H9 (cell line): ENCODE measurements at regions not wholly inside any gene's neighbourhood (a gene's known extent, or its start where the extent isn't known, plus 50 kb on each side); places are given as distances from the start of the nearest gene placed in this dataset.

Experiments used
- DNase-seq: peaks from one replicate; pipeline ENCODE4 v3.0.0-alpha.2; 2017
- H2AFZ ChIP-seq: one replicate; pipeline ENCODE4 v1.6.1; 2013; ENCODE audit warnings: mild to moderate bottlenecking, low read length, control low read depth, moderate library complexity
- H2AK5ac ChIP-seq: 2 replicates; pipeline ENCODE4 v1.6.1; 2013; ENCODE audit warnings: low read length, control low read depth, mixed read lengths; ENCODE audit not compliant: insufficient read length
- H2BK120ac ChIP-seq: one replicate; pipeline ENCODE4 v1.6.1; 2013; ENCODE audit warnings: low read depth, mild to moderate bottlenecking, low read length, control low read depth, inconsistent platforms; ENCODE audit not compliant: poor library complexity, severe bottlenecking
- H2BK12ac ChIP-seq: 2 replicates; pipeline ENCODE4 v1.6.1; 2013; ENCODE audit warnings: low read length, control low read depth, mixed read lengths, low read depth; ENCODE audit not compliant: insufficient read length
- H2BK15ac ChIP-seq: 2 replicates; pipeline ENCODE4 v1.6.1; 2013; ENCODE audit warnings: low read depth, low read length, control low read depth
- H2BK20ac ChIP-seq: one replicate; pipeline ENCODE4 v1.6.1; 2013; ENCODE audit warnings: low read depth, mild to moderate bottlenecking, low read length, control low read depth, inconsistent platforms; ENCODE audit not compliant: poor library complexity, severe bottlenecking
- H2BK5ac ChIP-seq: 2 replicates; pipeline ENCODE4 v1.6.1; 2013; ENCODE audit warnings: low read length, control low read depth, mixed read lengths; ENCODE audit not compliant: insufficient read length
- H3K14ac ChIP-seq: 2 replicates; pipeline ENCODE4 v1.6.1; 2013; ENCODE audit warnings: low read length, control low read depth; ENCODE audit not compliant: insufficient read depth
- H3K18ac ChIP-seq: 2 replicates; pipeline ENCODE4 v1.6.1; 2013; ENCODE audit warnings: low read depth, mild to moderate bottlenecking, mixed read lengths, low read length, control low read depth; ENCODE audit not compliant: insufficient read length
- H3K23ac ChIP-seq: 2 replicates; pipeline ENCODE4 v1.6.1; 2013; ENCODE audit warnings: low read length, control low read depth, mixed read lengths, low read depth; ENCODE audit not compliant: insufficient read length
- H3K23me2 ChIP-seq: 2 replicates; pipeline ENCODE4 v1.6.1; 2013; ENCODE audit warnings: low read depth, mild to moderate bottlenecking, mixed read lengths, low read length, control low read depth; ENCODE audit not compliant: insufficient read length, poor library complexity, severe bottlenecking
- H3K27ac ChIP-seq: 2 replicates; pipeline ENCODE4 v1.5.1; 2013; ENCODE audit warnings: low read length, control low read depth, mixed read lengths, low read depth; ENCODE audit not compliant: insufficient read length
- H3K27me3 ChIP-seq: 2 replicates; pipeline ENCODE4 v1.6.1; 2013; ENCODE audit warnings: low read length, control low read depth, inconsistent platforms; ENCODE audit not compliant: insufficient read depth
- H3K4ac ChIP-seq: 2 replicates; pipeline ENCODE4 v1.6.1; 2013; ENCODE audit warnings: low read depth, mild to moderate bottlenecking, control low read depth, inconsistent platforms, low read length, moderate library complexity
- H3K4me1 ChIP-seq: 2 replicates; pipeline ENCODE4 v1.6.1; 2013; ENCODE audit warnings: low read length, control low read depth, inconsistent platforms; ENCODE audit not compliant: insufficient read depth
- H3K4me2 ChIP-seq: 2 replicates; pipeline ENCODE4 v1.6.1; 2013; ENCODE audit warnings: low read length, control low read depth, mixed read lengths; ENCODE audit not compliant: insufficient read length, insufficient read depth
- H3K56ac ChIP-seq: 2 replicates; pipeline ENCODE4 v1.6.1; 2013; ENCODE audit warnings: low read depth, mild to moderate bottlenecking, mixed read lengths, low read length, control low read depth; ENCODE audit not compliant: insufficient read length
- H3K79me1 ChIP-seq: 2 replicates; pipeline ENCODE4 v1.6.1; 2013; ENCODE audit warnings: low read depth, mild to moderate bottlenecking, moderate library complexity, low read length, control low read depth, inconsistent platforms; ENCODE audit not compliant: insufficient read depth, poor library complexity, severe bottlenecking
- H3K79me2 ChIP-seq: 2 replicates; pipeline ENCODE4 v1.6.1; 2013; ENCODE audit warnings: low read length, control low read depth, inconsistent platforms; ENCODE audit not compliant: insufficient read depth
- H3K9ac ChIP-seq: 2 replicates; pipeline ENCODE4 v1.6.1; 2013; ENCODE audit warnings: low read length, control low read depth, mixed read lengths; ENCODE audit not compliant: insufficient read length; ENCODE audit errors: extremely low read depth
- H3K9me3 ChIP-seq: one replicate; pipeline ENCODE4 v1.6.1; 2013; ENCODE audit warnings: low read depth, low read length, inconsistent platforms; ENCODE audit not compliant: control insufficient read depth
- H3T11ph ChIP-seq: one replicate; pipeline ENCODE4 v1.6.1; 2013; ENCODE audit warnings: mild to moderate bottlenecking, low read length, control low read depth, inconsistent platforms
- H4K20me1 ChIP-seq: one replicate; pipeline ENCODE4 v1.6.1; 2013; ENCODE audit not compliant: control insufficient read depth, insufficient read length, insufficient read depth
- H4K5ac ChIP-seq: 2 replicates; pipeline ENCODE4 v1.6.1; 2013; ENCODE audit warnings: low read depth, mild to moderate bottlenecking, mixed read lengths, low read length, control low read depth; ENCODE audit not compliant: insufficient read length
- H4K8ac ChIP-seq: replicated peaks from 2 replicates; pipeline ENCODE4 v1.6.1; 2013; ENCODE audit warnings: low read length, control low read depth, mixed read lengths, low read depth; ENCODE audit not compliant: insufficient read length
- H4K91ac ChIP-seq: 2 replicates; pipeline ENCODE4 v1.6.1; 2013; ENCODE audit warnings: low read depth, mild to moderate bottlenecking, moderate library complexity, mixed read lengths, low read length, control low read depth; ENCODE audit not compliant: insufficient read length
- H3K27ac Mint-ChIP-seq, 3 experiments: 2 replicates in 2 of 3; 3 replicates in 1 of 3; pipeline ENCODE4 v1.8.0; 2020 to 2021; ENCODE audit warnings: mixed read lengths in 3 of 3, mild to moderate bottlenecking in 1 of 3, moderate library complexity in 1 of 3
- H3K27me3 Mint-ChIP-seq: 2 replicates; pipeline ENCODE4 v1.8.0; 2021; ENCODE audit warnings: low read depth, mild to moderate bottlenecking, moderate library complexity, mixed read lengths
- H3K36me3 Mint-ChIP-seq, 3 experiments: 2 replicates in 2 of 3; 3 replicates in 1 of 3; pipeline ENCODE4 v1.8.0; 2020 to 2021; ENCODE audit warnings: low read depth in 3 of 3, mixed read lengths in 3 of 3; ENCODE audit not compliant: insufficient read depth in 1 of 3
- H3K4me1 Mint-ChIP-seq, 2 experiments: 2 replicates each; pipeline ENCODE4 v1.8.0; 2020; ENCODE audit warnings: mixed read lengths in 2 of 2
- H3K4me3 Mint-ChIP-seq, 2 experiments: 2 replicates in 1 of 2; 3 replicates in 1 of 2; pipeline ENCODE4 v1.8.0; 2020 to 2021; ENCODE audit warnings: mild to moderate bottlenecking in 2 of 2, mixed read lengths in 2 of 2, moderate library complexity in 1 of 2
- H3K9me3 Mint-ChIP-seq, 2 experiments: 2 replicates in 1 of 2; 3 replicates in 1 of 2; pipeline ENCODE4 v1.8.0; 2020; ENCODE audit warnings: mild to moderate bottlenecking in 2 of 2, mixed read lengths in 2 of 2, moderate library complexity in 1 of 2
- CTCF ChIP-seq: fragments of 200-600 bp; sonication (generic); conservative IDR thresholded peaks from 3 replicates; pipeline ENCODE4 v1.8.0; 2021; ENCODE audit warnings: antibody characterized with exemption, mild to moderate bottlenecking
- WGBS: extraction: QIAGEN DNeasy Blood & Tissue Kit; methylation state at CpG from one replicate; pipeline ENCODE4 v1.1.7; 2013; ENCODE audit warnings: missing lambda C conversion rate, low lambda C conversion rate, mixed read lengths; ENCODE audit not compliant: insufficient read length; ENCODE audit errors: extremely low coverage; 5-methylcytosine and 5-hydroxymethylcytosine counted together

DNA sequence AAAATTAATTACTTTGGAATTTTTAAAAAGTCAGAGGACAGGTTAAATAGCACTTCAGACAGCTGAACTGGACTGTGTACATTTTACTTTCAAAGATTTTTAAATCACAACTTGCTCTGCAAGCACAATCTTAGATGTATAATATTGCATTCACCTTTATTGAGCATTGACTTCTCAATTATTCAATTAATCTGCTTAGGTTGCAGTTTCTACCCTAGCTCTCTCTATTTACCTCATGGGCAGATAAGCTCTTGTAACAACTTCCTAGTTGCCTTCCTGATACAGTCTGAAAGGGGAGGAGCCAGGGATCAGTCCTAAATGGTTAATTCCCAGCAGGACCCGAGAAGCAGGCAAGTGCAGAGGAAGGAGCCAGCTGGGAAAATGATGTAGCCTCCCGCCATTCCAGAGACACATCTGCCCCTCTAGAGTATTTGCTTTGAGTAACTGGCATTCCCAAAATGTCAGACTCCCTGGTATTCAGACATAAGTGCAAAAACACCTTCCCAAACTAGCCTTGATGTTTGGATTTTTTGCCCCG, 302.8 kb downstream of the GALC start:
- Histone ChIP-seq H4K5ac (no peak overlapping the region), H3K79me1 (no peaks in the 10 kb centered on the region), H3K4me1 (no peaks in the 10 kb centered on the region), H3K14ac (no peak overlapping the region), H3T11ph (no peak overlapping the region), H3K23ac (no peak overlapping the region), H3K4me2 (no peak overlapping the region), H4K20me1 (no peaks in the 10 kb centered on the region), H3K27ac (no peak overlapping the region), H3K56ac (no peak overlapping the region), H3K27me3 (no peaks in the 10 kb centered on the region), H2AFZ (no peak overlapping the region), H3K9ac (no peak overlapping the region), H3K23me2 (no peaks in the 10 kb centered on the region), H3K9me3 (no peaks in the 10 kb centered on the region), H3K18ac (no peak overlapping the region), H2BK15ac (no peak overlapping the region), H2BK20ac (no peak overlapping the region), H2BK120ac (no peak overlapping the region), H2AK5ac (no peak overlapping the region), H2BK12ac (no peak overlapping the region), H3K4ac (no peak overlapping the region), H3K79me2 (no peaks in the 10 kb centered on the region), H4K91ac (no peak overlapping the region), H2BK5ac (no peak overlapping the region), H4K8ac (no peak overlapping the region)
- peak; percentile 28 for DNase-seq
- Mint-ChIP-seq H3K36me3 (no peaks in the 10 kb centered on the region), H3K4me1 (peaks cover 5 to 10% of the 10 kb centered on the region in 2 experiments; a peak in 3 of 4 replicates), H3K4me3 (no peak overlapping the region), H3K9me3 (no peaks in the 10 kb centered on the region), H3K27ac (peak overlapping the region in 1 of 3 experiments; percentile 67; a peak in 1 of 7 replicates), H3K27me3 (no peaks in the 10 kb centered on the region)
- WGBS, result no CpG with 5 or more reads among the region's 3 CpGs
- no peak for TF ChIP-seq CTCF
